ENCODE measurements at regions not wholly inside any gene's neighbourhood (a gene's known extent, or its start where the extent isn't known, plus 50 kb on each side); places are given as distances from the start of the nearest gene placed in this dataset.

DNA sequence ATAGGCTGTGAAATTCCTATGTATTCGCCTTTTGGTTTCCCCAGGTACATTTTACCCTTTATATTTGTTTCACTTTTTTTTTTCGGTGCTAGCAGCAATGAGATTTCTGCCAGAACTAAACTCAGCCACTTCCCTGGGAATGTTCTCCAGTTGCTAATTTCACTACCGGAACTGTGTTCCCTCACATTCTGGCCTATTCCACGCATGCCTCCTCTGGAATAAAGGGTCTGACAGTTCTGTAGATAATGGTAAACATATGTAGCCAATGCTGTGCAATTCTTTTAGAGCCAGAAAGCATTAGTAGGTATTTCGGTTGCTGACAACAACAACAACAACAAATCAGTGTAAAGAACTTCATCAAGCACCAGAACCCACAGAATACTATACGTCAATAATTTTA is 96.1 kb upstream of the TBX18 start:
- TF ChIP-seq, protein P1, sequence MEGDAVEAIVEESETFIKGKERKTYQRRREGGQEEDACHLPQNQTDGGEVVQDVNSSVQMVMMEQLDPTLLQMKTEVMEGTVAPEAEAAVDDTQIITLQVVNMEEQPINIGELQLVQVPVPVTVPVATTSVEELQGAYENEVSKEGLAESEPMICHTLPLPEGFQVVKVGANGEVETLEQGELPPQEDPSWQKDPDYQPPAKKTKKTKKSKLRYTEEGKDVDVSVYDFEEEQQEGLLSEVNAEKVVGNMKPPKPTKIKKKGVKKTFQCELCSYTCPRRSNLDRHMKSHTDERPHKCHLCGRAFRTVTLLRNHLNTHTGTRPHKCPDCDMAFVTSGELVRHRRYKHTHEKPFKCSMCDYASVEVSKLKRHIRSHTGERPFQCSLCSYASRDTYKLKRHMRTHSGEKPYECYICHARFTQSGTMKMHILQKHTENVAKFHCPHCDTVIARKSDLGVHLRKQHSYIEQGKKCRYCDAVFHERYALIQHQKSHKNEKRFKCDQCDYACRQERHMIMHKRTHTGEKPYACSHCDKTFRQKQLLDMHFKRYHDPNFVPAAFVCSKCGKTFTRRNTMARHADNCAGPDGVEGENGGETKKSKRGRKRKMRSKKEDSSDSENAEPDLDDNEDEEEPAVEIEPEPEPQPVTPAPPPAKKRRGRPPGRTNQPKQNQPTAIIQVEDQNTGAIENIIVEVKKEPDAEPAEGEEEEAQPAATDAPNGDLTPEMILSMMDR (IDR thresholded peaks at IDR 0.05) = no peak
- no peak for TF ChIP-seq POLR2A (IDR thresholded peaks at IDR 0.05)
